Adrenal gland (tissue), 5 donors: ENCODE measurements at regions not wholly inside any gene's neighbourhood (a gene's known extent, or its start where the extent isn't known, plus 50 kb on each side); places are given as distances from the start of the nearest gene placed in this dataset.

ENCODE experiments used
- POLR2A ChIP-seq, 2 donors: fragments of 450-650 bp; IDR thresholded peaks; one replicate each; pipeline ENCODE4 v1.6.1; 2017; ENCODE audit warnings: antibody characterized with exemption in 2 of 2, mild to moderate bottlenecking in 2 of 2, moderate library complexity in 1 of 2
- TF ChIP-seq, protein P1 (sequence below), 6 experiments: fragments of 450-650 bp in 4 of 6; fragments of 200-600 bp in 2 of 6; sonication (generic) in 1 of 6; IDR thresholded peaks; 1 replicate in 5 of 6; 2 replicates in 1 of 6; pipeline versions ENCODE4 v1.5.1 to v1.8.0; 2016 to 2021; ENCODE audit warnings: antibody characterized with exemption in 6 of 6, mild to moderate bottlenecking in 2 of 6, moderate library complexity in 1 of 6
- donor health status: DM: no; HTN: no; CAD: no.

DNA sequence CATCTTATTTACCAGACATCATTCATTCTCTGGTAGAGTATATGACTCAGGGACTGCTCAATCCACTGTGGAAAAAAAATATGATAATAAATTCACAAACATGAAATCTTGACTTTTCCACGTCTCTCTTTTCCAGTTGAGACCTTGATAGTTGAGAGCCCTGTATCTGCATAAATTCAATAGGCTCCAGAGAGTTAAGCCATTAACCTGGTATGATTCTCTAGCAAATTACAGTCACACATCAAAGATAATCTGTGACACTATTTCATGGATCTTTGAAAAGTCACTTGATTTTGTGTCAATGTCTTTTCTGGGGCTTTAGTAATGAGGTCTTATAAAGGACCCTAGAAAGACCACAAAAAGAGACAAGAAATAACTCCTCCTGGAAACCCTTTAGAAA lies 154.2 kb upstream of the FOXG1 start:
- TF ChIP-seq, protein P1, sequence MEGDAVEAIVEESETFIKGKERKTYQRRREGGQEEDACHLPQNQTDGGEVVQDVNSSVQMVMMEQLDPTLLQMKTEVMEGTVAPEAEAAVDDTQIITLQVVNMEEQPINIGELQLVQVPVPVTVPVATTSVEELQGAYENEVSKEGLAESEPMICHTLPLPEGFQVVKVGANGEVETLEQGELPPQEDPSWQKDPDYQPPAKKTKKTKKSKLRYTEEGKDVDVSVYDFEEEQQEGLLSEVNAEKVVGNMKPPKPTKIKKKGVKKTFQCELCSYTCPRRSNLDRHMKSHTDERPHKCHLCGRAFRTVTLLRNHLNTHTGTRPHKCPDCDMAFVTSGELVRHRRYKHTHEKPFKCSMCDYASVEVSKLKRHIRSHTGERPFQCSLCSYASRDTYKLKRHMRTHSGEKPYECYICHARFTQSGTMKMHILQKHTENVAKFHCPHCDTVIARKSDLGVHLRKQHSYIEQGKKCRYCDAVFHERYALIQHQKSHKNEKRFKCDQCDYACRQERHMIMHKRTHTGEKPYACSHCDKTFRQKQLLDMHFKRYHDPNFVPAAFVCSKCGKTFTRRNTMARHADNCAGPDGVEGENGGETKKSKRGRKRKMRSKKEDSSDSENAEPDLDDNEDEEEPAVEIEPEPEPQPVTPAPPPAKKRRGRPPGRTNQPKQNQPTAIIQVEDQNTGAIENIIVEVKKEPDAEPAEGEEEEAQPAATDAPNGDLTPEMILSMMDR (IDR thresholded peaks at IDR 0.05) = no peak
- no peak for TF ChIP-seq POLR2A (IDR thresholded peaks at IDR 0.05)
